ENCODE measurements at regions not wholly inside any gene's neighbourhood (a gene's known extent, or its start where the extent isn't known, plus 50 kb on each side); places are given as distances from the start of the nearest gene placed in this dataset.
A peak's percentile ranks its signal among the peaks of the same experiment; 100 is the strongest.
"Not testable (repeated sequence)": the region's sequence is repeated elsewhere in the genome, so short reads cannot be mapped to it uniquely, and the experiment has no call there.

- DNase-seq, result no peak
These were observed 150.6 kb upstream of the AFDN start for GRCh38 chr6:167676000-167676665.

- no peak for DNase-seq
These were observed 149.9 kb upstream of the AFDN start for GRCh38 chr6:167676666-167677421.

- DNase-seq, result no peak
These were observed 149.3 kb upstream of the AFDN start for GRCh38 chr6:167677422-167677789.

GRCh38 chr6:167678102-167679101 lies 148.3 kb upstream of the AFDN start:
- DNase-seq, result peak; percentile 50

GRCh38 chr6:167679122-167679736 lies 147.5 kb upstream of the AFDN start:
- no peak for DNase-seq

- DNase-seq, result no peak
These were observed 146.7 kb upstream of the AFDN start for GRCh38 chr6:167679790-167680604.

GRCh38 chr6:167680605-167681149 lies 146.0 kb upstream of the AFDN start:
- DNase-seq, result no peak

- DNase-seq, result no peak
These were observed 144.6 kb upstream of the AFDN start for GRCh38 chr6:167682125-167682524.

- DNase-seq, result no peak
These were observed 144.1 kb upstream of the AFDN start for GRCh38 chr6:167682546-167683027.

GRCh38 chr6:167683028-167683862 lies 143.5 kb upstream of the AFDN start:
- no peak for DNase-seq

- no peak for DNase-seq
These were observed 142.2 kb upstream of the AFDN start for GRCh38 chr6:167684276-167685104.

- no peak for DNase-seq
These were observed 141.1 kb upstream of the AFDN start for GRCh38 chr6:167685654-167686053.

- no peak for DNase-seq
These were observed 140.4 kb upstream of the AFDN start for GRCh38 chr6:167686204-167686893.

- DNase-seq, result no peak
These were observed 139.5 kb upstream of the AFDN start for GRCh38 chr6:167687116-167687725.

- no peak for DNase-seq
These were observed 138.6 kb upstream of the AFDN start for GRCh38 chr6:167688123-167688522.

GRCh38 chr6:167689278-167689677 lies 137.4 kb upstream of the AFDN start:
- DNase-seq, result no peak

- no peak for DNase-seq
These were observed 137.0 kb upstream of the AFDN start for GRCh38 chr6:167689751-167690150.

GRCh38 chr6:167690167-167690922 lies 136.4 kb upstream of the AFDN start:
- not testable (repeated sequence) for DNase-seq
